ENCODE measurements at regions not wholly inside any gene's neighbourhood (a gene's known extent, or its start where the extent isn't known, plus 50 kb on each side); places are given as distances from the start of the nearest gene placed in this dataset.

- in situ Hi-C loops (cut with MboI): no loop called here
- TF ChIP-seq MEF2A (IDR thresholded peaks at IDR 0.05; ENCODE audit: control insufficient read depth, low read depth, low read length) (no peak), ATF1 (CRISPR knock-in tag; IDR thresholded peaks at IDR 0.05) (no peak), ATF1 (tag; IDR thresholded peaks at IDR 0.05) (peak; percentile 33; the same call in 1 of the 2 replicates), SOX6 (IDR thresholded peaks at IDR 0.05) (peak; percentile 36; the same call in 1 of the 2 replicates), ARID1B (IDR thresholded peaks at IDR 0.05) (peak; percentile 65), ZNF224 (CRISPR knock-in tag; IDR thresholded peaks at IDR 0.05) (no peak), MED1 (CRISPR knock-in tag; IDR thresholded peaks at IDR 0.05; ENCODE audit: borderline replicate concordance) (no peak), CBFA2T2 (conservative IDR thresholded peaks at IDR 0.05) (peak; percentile 44; the same call in 1 of the 2 replicates), SMARCE1 (IDR thresholded peaks at IDR 0.05) (peak; percentile 18; the same call in 1 of the 2 replicates), ZNF134 (CRISPR knock-in tag; conservative IDR thresholded peaks at IDR 0.05) (0 out of 2 replicates have a peak, but pooled peaks have one; percentile 23), TAL1 (IDR thresholded peaks at IDR 0.05) (peak; percentile 40; the same call in 1 of the 2 replicates), CCNT2 (IDR thresholded peaks at IDR 0.05; ENCODE audit: borderline replicate concordance, extremely low read depth, insufficient read length, low read depth, low read length) (peak; percentile 57), TEAD4 (IDR thresholded peaks at IDR 0.05; ENCODE audit: low read length) (peak; percentile 55; the same call in 1 of the 2 replicates), TEAD4 (CRISPR knock-in tag; IDR thresholded peaks at IDR 0.05; ENCODE audit: borderline replicate concordance) (no peak), ZNF766 (CRISPR knock-in tag; conservative IDR thresholded peaks at IDR 0.05) (no peak), SRF (CRISPR knock-in tag; IDR thresholded peaks at IDR 0.05) (no peak), PHB (CRISPR knock-in tag; IDR thresholded peaks at IDR 0.05) (no peak), NCOR1 (IDR thresholded peaks at IDR 0.05) (peak; percentile 35; the same call in 1 of the 2 replicates), CREM (IDR thresholded peaks at IDR 0.05; ENCODE audit: low read depth) (peak; percentile 28; the same call in 1 of the 2 replicates), EGR1 (conservative IDR thresholded peaks at IDR 0.05) (peak; percentile 25; the same call in 1 of the 2 replicates), ATF7 (IDR thresholded peaks at IDR 0.05) (0 out of 2 replicates have a peak, but pooled peaks have one; percentile 37), E2F6 (IDR thresholded peaks at IDR 0.05; ENCODE audit: borderline replicate concordance in 1 of 2, extremely low read depth in 1 of 2, insufficient read depth in 1 of 2, insufficient read length in 1 of 2, low read depth in 1 of 2, low read length in 1 of 2, poor library complexity in 1 of 2, severe bottlenecking in 1 of 2) (peak in 1 of 2 experiments; percentile 54), NFATC3 (IDR thresholded peaks at IDR 0.05) (no peak)
Measured at GRCh38 chrX:137916090-137916746, 350.3 kb downstream of the ZIC3 start.

More at GRCh38 chrX:137916090-137916746, 350.3 kb downstream of the ZIC3 start:
- peak; percentile 75 for ATAC-seq
- Histone ChIP-seq H3K9me3 (replicated peaks; ENCODE audit: control insufficient read depth, insufficient read depth, low read depth, low read length) (no peaks in the 10 kb centered on the region), H2AFZ (ENCODE audit: low read depth, low read length) (peak overlapping the region; percentile 51; the same call in 1 of the 2 replicates), H3K4me2 (ENCODE audit: insufficient read depth, low read length) (peak overlapping the region; percentile 46), H3K4me1 (replicated peaks in 1 of 2; ENCODE audit: control insufficient read depth in 2 of 2, insufficient read depth in 2 of 2, low read length in 2 of 2) (peaks cover 0 to 3% of the 10 kb centered on the region in 2 experiments; a peak in 3 of 5 replicates), H3K27me3 (ENCODE audit: control insufficient read depth in 2 of 2, insufficient read depth in 2 of 2, low read length in 2 of 2) (no peaks in the 10 kb centered on the region), H3K27ac (ENCODE audit: extremely low read depth, low read depth, low read length) (peak overlapping the region; percentile 19; the same call in 1 of the 3 replicates), H4K20me1 (replicated peaks; ENCODE audit: control insufficient read depth, insufficient read depth, low read length) (no peaks in the 10 kb centered on the region), H3K9ac (ENCODE audit: insufficient read depth in 1 of 2, low read depth in 2 of 2, low read length in 2 of 2) (no peak overlapping the region), H3K4me3 (no peak overlapping the region), H3K36me3 (ENCODE audit: control insufficient read depth, insufficient read depth, low read length) (no peaks in the 10 kb centered on the region), H3K79me2 (ENCODE audit: control insufficient read depth, insufficient read depth, low read length) (no peaks in the 10 kb centered on the region), H3K9me1 (ENCODE audit: control insufficient read depth, insufficient read depth, low read length) (no peaks in the 10 kb centered on the region)
- peak; percentile 23 to 60 (median 26) for DNase-seq (ENCODE audit: extremely low read depth in 1 of 4, low spot score in 3 of 4)
- intact Hi-C loops (cut with micrococcal nuclease): no loop called here
- no peak for FAIRE-seq
- POLR2A ChIA-PET: no interaction called here
- BruUV-seq (replicated peaks): no TSS peak
- 8% methylated on average over 4 of the region's 6 CpGs for WGBS (ENCODE audit: insufficient coverage, low coverage, missing lambda C conversion rate)
- CTCF ChIA-PET (ENCODE audit: low intra/inter-chr PET ratio): no interaction called here

Data from K562 (cell line).